Dendritic cell treated with granulocyte-macrophage colony-stimulating factor and Interleukin-4, amounts not matched to agents 40 ng/mL and 50 ng/mL, for 4 days (primary cell): ENCODE measurements at regions not wholly inside any gene's neighbourhood (a gene's known extent, or its start where the extent isn't known, plus 50 kb on each side); places are given as distances from the start of the nearest gene placed in this dataset.

Experiments used
- H3K27ac Mint-ChIP-seq: one replicate; pipeline ENCODE4 v1.8.0; 2022; ENCODE audit warnings: mild to moderate bottlenecking, mixed read lengths
- H3K27me3 Mint-ChIP-seq: one replicate; pipeline ENCODE4 v1.8.0; 2022; ENCODE audit warnings: mild to moderate bottlenecking, mixed read lengths
- H3K36me3 Mint-ChIP-seq: one replicate; pipeline ENCODE4 v1.8.0; 2022; ENCODE audit warnings: low read depth, mixed read lengths
- H3K4me1 Mint-ChIP-seq: one replicate; pipeline ENCODE4 v1.8.0; 2022; ENCODE audit warnings: low read depth, mixed read lengths
- H3K4me3 Mint-ChIP-seq: one replicate; pipeline ENCODE4 v1.8.0; 2022; ENCODE audit warnings: mild to moderate bottlenecking, moderate library complexity, mixed read lengths
- H3K9me3 Mint-ChIP-seq: one replicate; pipeline ENCODE4 v1.8.0; 2022; ENCODE audit warnings: mixed read lengths
- intact Hi-C: fragments of 100-400 bp; cut with micrococcal nuclease; formaldehyde crosslinking; loops from one replicate; pipeline ENCODE4 v1.15.0; 2022

DNA sequence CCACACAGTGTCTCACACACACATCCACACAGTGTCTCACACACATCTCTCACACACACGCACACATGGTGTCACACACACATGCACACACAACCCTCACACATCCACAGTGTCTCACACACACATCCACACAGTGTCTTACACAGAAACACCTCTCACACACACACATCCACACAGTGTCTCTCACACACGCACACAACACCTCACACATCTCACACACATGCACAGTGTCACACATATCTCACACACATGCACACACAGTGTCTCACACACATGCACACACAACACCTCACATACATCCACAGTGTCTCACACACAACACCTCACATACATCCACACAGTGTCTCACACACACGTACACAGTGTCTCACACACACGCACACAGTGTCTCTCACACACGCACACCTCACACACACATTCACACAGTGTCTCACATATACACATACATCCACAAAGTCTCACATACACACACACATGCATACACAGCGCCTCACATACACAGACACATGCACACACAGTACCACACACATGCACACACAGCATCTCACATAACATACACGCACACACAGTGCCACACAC is 473.9 kb upstream of the HS6ST1 start:
- Mint-ChIP-seq H3K4me3 (no peak overlapping the region), H3K36me3 (no peaks in the 10 kb centered on the region), H3K27me3 (no peaks in the 10 kb centered on the region), H3K9me3 (peaks cover 8% of the 10 kb centered on the region), H3K27ac (no peak overlapping the region), H3K4me1 (no peaks in the 10 kb centered on the region)
- intact Hi-C loops, result no loop called here

- Mint-ChIP-seq H3K27ac (no peak overlapping the region), H3K9me3 (peaks cover 5% of the 10 kb centered on the region), H3K36me3 (no peaks in the 10 kb centered on the region), H3K4me1 (no peaks in the 10 kb centered on the region), H3K4me3 (no peak overlapping the region), H3K27me3 (no peaks in the 10 kb centered on the region)
- intact Hi-C loops, result no loop called here
These were observed 474.7 kb upstream of the HS6ST1 start for GRCh38 chr2:128793404-128793803.

DNA sequence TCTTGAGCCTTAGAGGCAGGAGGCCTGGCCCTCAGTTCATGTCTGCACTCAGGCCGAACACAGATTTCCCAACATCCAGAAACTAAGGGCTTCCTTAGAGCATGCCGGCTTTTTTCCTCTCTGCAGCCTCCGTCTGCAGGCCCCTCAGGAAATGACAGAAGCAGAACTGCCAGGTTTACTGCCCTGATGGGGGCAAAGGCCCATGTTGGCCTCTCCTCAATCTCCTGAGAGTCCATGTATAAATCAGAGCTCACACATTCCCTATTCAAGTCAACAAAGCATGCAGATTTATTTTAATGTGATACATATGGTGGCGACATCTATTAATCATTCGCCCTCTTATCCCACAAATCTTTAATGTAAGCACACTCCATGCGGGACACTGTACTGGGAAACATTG is 475.6 kb upstream of the HS6ST1 start:
- Mint-ChIP-seq H3K4me1 (no peaks in the 10 kb centered on the region), H3K27ac (no peak overlapping the region), H3K4me3 (no peak overlapping the region), H3K9me3 (no peaks in the 10 kb centered on the region), H3K36me3 (no peaks in the 10 kb centered on the region), H3K27me3 (no peaks in the 10 kb centered on the region)
- intact Hi-C loops, result no loop called here

GRCh38 chr2:128796321-128796720 is 477.7 kb upstream of the HS6ST1 start:
- H3K27me3 Mint-ChIP-seq, result no peaks in the 10 kb centered on the region
- H3K9me3 Mint-ChIP-seq, result no peaks in the 10 kb centered on the region
- intact Hi-C loops, result no loop called here
- no peaks in the 10 kb centered on the region for H3K36me3 Mint-ChIP-seq
- H3K27ac Mint-ChIP-seq, result no peak overlapping the region
- H3K4me3 Mint-ChIP-seq, result no peak overlapping the region
- no peaks in the 10 kb centered on the region for H3K4me1 Mint-ChIP-seq

- no peaks in the 10 kb centered on the region for H3K9me3 Mint-ChIP-seq
- H3K27me3 Mint-ChIP-seq, result no peaks in the 10 kb centered on the region
- no peaks in the 10 kb centered on the region for H3K4me1 Mint-ChIP-seq
- H3K27ac Mint-ChIP-seq, result no peak overlapping the region
- intact Hi-C loops, result no loop called here
- H3K4me3 Mint-ChIP-seq, result no peak overlapping the region
- H3K36me3 Mint-ChIP-seq, result no peaks in the 10 kb centered on the region
These were observed 478.4 kb upstream of the HS6ST1 start for GRCh38 chr2:128797092-128797491.

- H3K27ac Mint-ChIP-seq, result no peak overlapping the region
- no peaks in the 10 kb centered on the region for H3K36me3 Mint-ChIP-seq
- no peak overlapping the region for H3K4me3 Mint-ChIP-seq
- no peaks in the 10 kb centered on the region for H3K4me1 Mint-ChIP-seq
- peaks cover 2% of the 10 kb centered on the region for H3K27me3 Mint-ChIP-seq
- intact Hi-C loops, result no loop called here
- H3K9me3 Mint-ChIP-seq, result no peaks in the 10 kb centered on the region
These were observed 478.9 kb upstream of the HS6ST1 start for GRCh38 chr2:128797533-128797932.

DNA sequence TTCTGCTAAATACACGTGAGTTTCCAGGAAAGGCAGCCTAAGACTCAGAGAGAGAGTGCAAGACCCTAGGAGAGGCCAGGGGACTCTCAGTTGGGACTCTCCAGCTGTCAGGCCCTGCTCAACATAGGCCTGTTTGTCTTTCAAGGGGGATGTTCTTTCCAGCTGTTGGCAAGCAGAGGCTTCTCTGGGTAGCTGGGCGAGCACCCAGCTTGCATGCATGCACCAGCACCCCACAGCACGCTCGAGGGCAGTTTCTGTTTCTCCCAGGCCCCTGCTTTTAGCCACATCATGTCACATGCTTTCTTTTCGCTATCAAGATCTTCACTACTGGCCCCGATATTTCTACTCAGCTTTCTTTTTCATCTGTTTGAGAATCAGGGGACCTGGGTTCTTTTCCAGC is 479.3 kb upstream of the HS6ST1 start:
- Mint-ChIP-seq H3K27me3 (peaks cover 6% of the 10 kb centered on the region), H3K4me3 (no peak overlapping the region), H3K9me3 (no peaks in the 10 kb centered on the region), H3K4me1 (no peaks in the 10 kb centered on the region), H3K27ac (no peak overlapping the region), H3K36me3 (no peaks in the 10 kb centered on the region)
- intact Hi-C loops, result no loop called here

- Mint-ChIP-seq H3K4me1 (no peaks in the 10 kb centered on the region), H3K36me3 (no peaks in the 10 kb centered on the region), H3K27ac (no peak overlapping the region), H3K27me3 (peaks cover 7% of the 10 kb centered on the region), H3K4me3 (no peak overlapping the region), H3K9me3 (no peaks in the 10 kb centered on the region)
- intact Hi-C loops, result no loop called here
These were observed 480.0 kb upstream of the HS6ST1 start for GRCh38 chr2:128798502-128799283.

- Mint-ChIP-seq H3K4me3 (no peak overlapping the region), H3K27ac (no peak overlapping the region), H3K4me1 (no peaks in the 10 kb centered on the region), H3K27me3 (peaks cover 7% of the 10 kb centered on the region), H3K36me3 (no peaks in the 10 kb centered on the region), H3K9me3 (no peaks in the 10 kb centered on the region)
- intact Hi-C loops, result no loop called here
These were observed 480.6 kb upstream of the HS6ST1 start for GRCh38 chr2:128799284-128799552.

GRCh38 chr2:128799730-128800129 is 481.1 kb upstream of the HS6ST1 start:
- Mint-ChIP-seq H3K4me1 (no peaks in the 10 kb centered on the region), H3K27me3 (peaks cover 7% of the 10 kb centered on the region), H3K27ac (no peak overlapping the region), H3K9me3 (no peaks in the 10 kb centered on the region), H3K36me3 (no peaks in the 10 kb centered on the region), H3K4me3 (no peak overlapping the region)
- intact Hi-C loops, result no loop called here

DNA sequence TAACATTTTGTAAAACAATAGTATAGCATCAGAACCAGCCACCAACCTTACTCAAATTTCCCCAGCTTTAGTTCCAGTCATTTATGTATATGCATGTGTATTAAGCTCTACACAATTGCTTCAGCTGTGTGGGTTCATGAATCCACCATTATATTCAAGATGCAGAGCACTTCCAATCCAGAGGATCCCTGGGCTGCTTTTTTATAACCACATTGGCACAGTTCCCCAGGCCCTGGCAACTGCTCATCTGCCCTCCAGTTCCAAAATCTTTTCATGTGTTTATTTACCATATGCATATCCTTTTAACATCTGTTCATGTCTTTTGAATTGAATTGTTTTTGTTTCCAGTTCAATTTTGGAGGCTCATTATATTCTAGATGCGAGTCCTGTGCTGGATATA is 482.9 kb upstream of the HS6ST1 start:
- Mint-ChIP-seq H3K9me3 (no peaks in the 10 kb centered on the region), H3K27ac (no peak overlapping the region), H3K4me3 (no peak overlapping the region), H3K27me3 (peaks cover 7% of the 10 kb centered on the region), H3K36me3 (no peaks in the 10 kb centered on the region), H3K4me1 (no peaks in the 10 kb centered on the region)
- intact Hi-C loops, result no loop called here

DNA sequence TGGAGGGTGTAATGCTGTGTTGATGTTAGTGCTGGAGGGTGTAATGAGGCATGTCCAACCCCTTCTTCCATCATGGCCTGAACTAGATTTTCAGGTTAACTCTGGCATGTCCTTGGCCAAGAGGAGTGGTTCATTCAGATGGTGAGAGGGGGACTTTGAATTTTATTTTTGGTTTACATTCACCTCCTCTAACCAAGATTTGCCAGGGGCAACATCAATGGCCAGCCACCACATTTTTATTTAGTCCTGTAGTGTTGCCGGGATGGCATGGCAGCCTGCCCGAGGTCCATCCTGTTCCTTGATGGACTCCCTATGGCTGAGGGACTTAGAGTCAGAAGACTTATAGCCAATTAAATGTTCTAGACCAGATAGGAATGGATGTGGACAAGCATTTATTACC is 484.6 kb upstream of the HS6ST1 start:
- Mint-ChIP-seq H3K4me1 (no peaks in the 10 kb centered on the region), H3K27me3 (peaks cover 7% of the 10 kb centered on the region), H3K4me3 (no peak overlapping the region), H3K36me3 (no peaks in the 10 kb centered on the region), H3K9me3 (no peaks in the 10 kb centered on the region), H3K27ac (no peak overlapping the region)
- intact Hi-C loops, result no loop called here

- Mint-ChIP-seq H3K4me3 (no peak overlapping the region), H3K27me3 (peaks cover 7% of the 10 kb centered on the region), H3K4me1 (no peaks in the 10 kb centered on the region), H3K27ac (no peak overlapping the region), H3K36me3 (no peaks in the 10 kb centered on the region), H3K9me3 (peaks cover under 1% of the 10 kb centered on the region)
- intact Hi-C loops, result no loop called here
These were observed 486.6 kb upstream of the HS6ST1 start for GRCh38 chr2:128805237-128805636.

DNA sequence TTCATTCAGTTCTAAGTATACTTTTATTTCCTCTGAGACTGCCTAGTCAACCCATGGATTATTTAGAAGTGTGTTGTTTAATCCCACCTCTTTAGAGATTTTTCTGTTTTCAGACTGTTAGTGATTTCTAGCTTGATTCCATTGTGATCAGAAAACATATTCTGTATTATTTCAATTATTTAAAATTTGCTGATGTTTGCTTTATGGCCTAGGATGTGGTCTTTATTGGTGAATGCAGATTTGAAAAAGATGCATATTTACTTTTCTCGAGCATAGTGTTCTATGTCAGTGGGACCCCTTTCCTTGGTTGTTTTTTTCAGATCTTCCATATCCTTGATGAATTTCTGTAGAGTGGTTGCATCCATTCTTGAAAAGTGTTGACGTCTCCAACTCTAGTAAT is 487.2 kb upstream of the HS6ST1 start:
- H3K4me3 Mint-ChIP-seq, result no peak overlapping the region
- peaks cover 7% of the 10 kb centered on the region for H3K27me3 Mint-ChIP-seq
- H3K9me3 Mint-ChIP-seq, result peaks cover 8% of the 10 kb centered on the region
- H3K4me1 Mint-ChIP-seq, result no peaks in the 10 kb centered on the region
- no peak overlapping the region for H3K27ac Mint-ChIP-seq
- intact Hi-C loops, result no loop called here
- no peaks in the 10 kb centered on the region for H3K36me3 Mint-ChIP-seq

GRCh38 chr2:128807317-128807716 is 488.6 kb upstream of the HS6ST1 start:
- H3K4me1 Mint-ChIP-seq, result no peaks in the 10 kb centered on the region
- peaks cover 9% of the 10 kb centered on the region for H3K9me3 Mint-ChIP-seq
- no peak overlapping the region for H3K27ac Mint-ChIP-seq
- peaks cover 5% of the 10 kb centered on the region for H3K27me3 Mint-ChIP-seq
- H3K4me3 Mint-ChIP-seq, result no peak overlapping the region
- no peaks in the 10 kb centered on the region for H3K36me3 Mint-ChIP-seq
- intact Hi-C loops, result no loop called here
